HG02938 (cell line): ENCODE measurements at regions not wholly inside any gene's neighbourhood (a gene's known extent, or its start where the extent isn't known, plus 50 kb on each side); places are given as distances from the start of the nearest gene placed in this dataset.

ENCODE experiments used
- ATAC-seq: cut with Tn5 transposase; IDR thresholded peaks from one replicate; pipeline ENCODE4 v1.9.1; 2021; ENCODE audit warnings: mild to moderate bottlenecking, moderate library complexity; ENCODE audit not compliant: unreplicated experiment

- no peak for ATAC-seq
These were observed 129.0 kb downstream of the EDN3 start for GRCh38 chr20:59429396-59429795.

- no peak for ATAC-seq
These were observed 130.6 kb downstream of the EDN3 start for GRCh38 chr20:59431014-59431413.

- no peak for ATAC-seq
These were observed 134.5 kb downstream of the EDN3 start for GRCh38 chr20:59434960-59435359.

- ATAC-seq: no peak
These were observed 135.1 kb downstream of the EDN3 start for GRCh38 chr20:59435518-59435917.

GRCh38 chr20:59437601-59438031 lies 137.2 kb downstream of the EDN3 start:
- no peak for ATAC-seq

GRCh38 chr20:59438201-59438600 lies 137.8 kb downstream of the EDN3 start:
- no peak for ATAC-seq

- ATAC-seq: no peak
These were observed 138.8 kb downstream of the EDN3 start for GRCh38 chr20:59439243-59439642.

- ATAC-seq: no peak
These were observed 140.9 kb downstream of the EDN3 start for GRCh38 chr20:59441306-59441705.

- no peak for ATAC-seq
These were observed 141.7 kb downstream of the EDN3 start for GRCh38 chr20:59441860-59442810.

GRCh38 chr20:59443550-59443949 lies 143.1 kb downstream of the EDN3 start:
- no peak for ATAC-seq

- ATAC-seq: no peak
These were observed 146.0 kb downstream of the EDN3 start for GRCh38 chr20:59446376-59446775.

GRCh38 chr20:59448196-59448595 lies 147.8 kb downstream of the EDN3 start:
- ATAC-seq: no peak

GRCh38 chr20:59448851-59449444 lies 148.5 kb downstream of the EDN3 start:
- ATAC-seq: no peak

GRCh38 chr20:59451066-59451630 lies 150.7 kb downstream of the EDN3 start:
- ATAC-seq: no peak

- no peak for ATAC-seq
These were observed 151.2 kb downstream of the EDN3 start for GRCh38 chr20:59451641-59452040.

- ATAC-seq: no peak
These were observed 151.5 kb upstream of the PHACTR3 start for GRCh38 chr20:59452856-59453255.

GRCh38 chr20:59453759-59454560 lies 150.4 kb upstream of the PHACTR3 start:
- ATAC-seq: no peak

GRCh38 chr20:59455402-59456341 lies 148.7 kb upstream of the PHACTR3 start:
- no peak for ATAC-seq

- ATAC-seq: no peak
These were observed 147.7 kb upstream of the PHACTR3 start for GRCh38 chr20:59456342-59457279.
